Activated naive CD8-positive, alpha-beta T cell treated with anti-CD3 and anti-CD28 coated beads, Interleukin-2, amount 50 U/mL, for 16 hours (primary cell): ENCODE measurements at regions not wholly inside any gene's neighbourhood (a gene's known extent, or its start where the extent isn't known, plus 50 kb on each side); places are given as distances from the start of the nearest gene placed in this dataset.

Source experiments
- DNase-seq: peaks from one replicate; pipeline ENCODE4 v3.0.0-alpha.2; 2020; ENCODE audit warnings: low read depth, low spot score

DNA sequence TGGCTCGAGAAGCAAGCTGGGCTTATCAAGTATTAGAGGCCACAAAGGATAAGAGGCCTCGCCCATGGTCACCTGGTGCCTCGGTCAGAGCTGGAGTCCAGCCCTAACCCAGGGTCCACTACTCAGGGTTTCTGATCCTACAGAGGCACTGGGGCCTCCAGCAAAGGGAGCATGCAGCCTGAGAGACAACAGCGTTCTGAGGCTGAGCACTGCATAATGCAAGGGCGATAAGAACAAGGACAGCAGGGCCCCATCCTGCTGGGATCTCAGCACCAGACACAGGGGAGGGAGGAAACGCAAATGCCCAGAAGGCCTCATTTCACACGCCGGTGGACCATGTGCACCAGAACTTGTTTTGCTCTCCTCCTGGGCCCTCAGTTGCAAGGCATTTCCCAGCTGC is 63.0 kb downstream of the C5orf15 start:
- DNase-seq, result no peak

DNA sequence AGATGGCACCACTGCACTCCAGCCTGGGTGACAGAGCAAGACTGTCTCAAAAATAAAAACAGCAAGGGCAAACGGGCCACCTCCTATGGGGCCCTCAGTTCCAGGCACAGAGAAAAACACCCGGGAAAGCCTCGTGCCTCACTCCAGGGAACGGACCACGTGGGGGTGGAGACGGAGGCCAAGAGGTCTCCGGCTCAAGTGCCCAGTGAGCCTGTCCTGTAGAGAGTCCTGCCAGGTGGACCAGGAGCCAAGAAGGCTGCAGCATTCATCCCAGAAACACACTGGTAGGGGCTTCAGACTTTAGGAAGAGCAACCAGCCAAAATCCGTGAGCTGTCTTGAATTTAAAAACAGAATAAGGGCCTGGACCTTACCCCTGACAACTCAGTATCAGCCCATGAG is 63.8 kb downstream of the C5orf15 start:
- DNase-seq, result no peak

DNA sequence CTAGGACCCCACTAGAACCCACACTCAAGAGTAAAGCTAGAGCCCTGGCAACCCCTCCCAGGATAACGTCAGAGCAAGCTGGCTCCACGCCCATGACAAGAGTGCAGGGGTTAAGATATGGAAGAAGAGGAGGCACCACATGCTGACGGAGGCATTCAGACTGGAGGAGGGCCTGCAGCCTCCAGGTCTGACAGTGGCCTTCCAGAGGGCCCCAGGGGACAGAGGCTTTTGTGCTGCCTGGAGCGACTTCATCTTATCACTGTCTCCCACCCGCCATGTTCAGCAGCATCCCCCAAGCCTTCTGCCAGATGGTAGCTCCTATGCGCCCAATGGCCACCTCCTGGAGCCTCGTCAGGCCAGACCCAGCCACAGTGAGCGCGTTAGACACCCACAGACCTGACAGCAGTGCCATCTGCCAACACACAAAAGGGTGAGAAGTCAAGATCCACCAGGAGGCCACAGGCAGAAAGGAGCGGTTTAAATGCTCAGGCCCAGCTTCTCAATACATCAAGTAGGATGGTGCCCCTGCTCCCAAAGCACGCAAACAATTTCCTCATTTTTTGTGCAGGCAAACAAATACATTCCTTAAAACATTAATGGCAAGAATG is 65.8 kb downstream of the C5orf15 start:
- no peak for DNase-seq

DNA sequence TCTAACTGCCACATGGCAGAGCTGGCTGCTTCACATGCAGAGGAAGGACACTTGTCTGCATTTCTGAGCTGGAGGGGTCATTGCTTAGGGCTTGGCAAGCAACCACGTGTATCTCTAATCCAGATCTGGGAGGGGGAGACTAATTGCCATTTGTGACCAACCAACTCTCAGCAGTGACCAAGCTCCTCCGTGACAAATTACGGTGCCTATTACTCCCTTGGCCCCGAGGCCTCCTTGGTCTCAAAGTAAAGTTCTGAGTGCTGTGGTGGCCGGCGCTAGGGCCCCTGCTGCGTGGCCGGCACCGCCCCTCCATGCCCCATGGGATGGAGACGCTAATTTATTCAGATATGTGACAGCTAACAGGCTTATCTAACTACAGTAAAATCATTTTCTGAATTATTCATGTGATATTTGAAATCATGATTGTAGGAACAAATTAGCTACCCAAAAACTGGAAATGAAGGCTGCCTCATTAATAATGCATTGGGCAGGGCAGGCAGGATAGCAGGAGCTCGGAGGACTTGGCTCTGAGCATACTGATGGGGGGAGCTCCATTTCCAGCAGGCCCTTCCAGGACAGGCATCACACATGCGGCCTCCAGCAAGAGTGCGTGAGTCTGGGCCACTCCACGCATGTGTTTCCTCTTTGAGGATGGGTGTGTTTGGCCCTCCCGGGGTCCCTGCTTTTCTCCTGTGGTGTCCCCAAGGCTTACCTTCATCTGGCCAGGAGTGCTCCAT is 67.7 kb downstream of the C5orf15 start:
- DNase-seq, result no peak

DNA sequence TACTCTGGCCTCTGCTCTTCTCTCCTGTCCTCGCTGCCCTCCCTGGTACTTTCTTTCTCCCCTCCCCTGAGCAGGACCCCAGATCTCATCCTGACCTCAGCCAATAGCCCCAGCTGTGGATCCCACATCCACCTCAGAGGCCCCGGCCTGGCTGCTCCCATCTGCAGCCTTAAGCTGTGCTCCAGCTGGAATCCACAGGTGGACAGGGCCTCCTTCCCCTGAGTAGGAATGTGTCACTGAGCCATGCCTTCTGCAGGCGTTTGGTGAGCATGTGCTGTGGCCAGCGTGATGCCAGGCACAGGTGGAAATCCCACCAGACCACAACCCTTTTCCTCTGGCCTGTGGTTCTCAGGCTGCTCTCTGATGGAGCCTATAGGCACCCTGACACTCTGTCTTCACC is 68.9 kb downstream of the C5orf15 start:
- DNase-seq, result no peak

DNA sequence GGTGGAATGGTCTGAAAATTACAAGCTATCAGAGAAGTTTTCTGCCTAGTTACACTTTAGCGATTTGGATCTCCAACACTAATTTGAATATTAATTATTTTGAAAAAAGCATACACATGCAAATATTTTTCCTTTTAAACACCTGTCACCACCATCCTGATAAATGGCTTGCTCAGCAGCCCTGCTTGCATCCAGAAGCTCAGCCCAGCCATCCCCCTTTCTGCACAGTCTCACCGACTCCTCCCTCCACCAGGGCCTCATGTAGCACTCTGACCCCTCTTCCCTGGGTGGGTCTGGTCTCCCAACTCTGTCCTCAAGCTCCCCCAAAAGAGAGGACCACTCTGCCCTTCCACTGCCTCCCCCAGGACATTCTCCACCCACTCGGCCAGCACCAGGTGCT is 70.0 kb downstream of the C5orf15 start:
- DNase-seq, result no peak

DNA sequence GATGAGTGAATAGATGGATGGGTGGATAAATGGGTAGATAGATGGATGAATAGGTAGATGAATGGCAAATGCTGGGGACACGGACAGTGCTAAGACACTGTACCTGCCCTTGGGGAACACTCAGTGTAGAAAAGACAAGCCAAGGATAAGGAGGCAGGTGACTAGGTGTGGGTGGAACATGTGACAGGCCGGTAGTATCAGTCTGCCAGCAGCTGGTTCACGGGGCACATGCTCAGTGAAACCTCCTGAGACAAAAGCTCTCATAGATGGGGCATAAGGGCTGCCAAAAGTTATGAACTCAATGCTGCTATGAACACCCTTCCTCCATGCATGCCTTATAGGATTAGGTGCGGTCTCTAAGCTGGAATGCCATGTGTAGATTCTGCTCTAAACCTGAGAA is 71.0 kb downstream of the C5orf15 start:
- DNase-seq, result no peak

DNA sequence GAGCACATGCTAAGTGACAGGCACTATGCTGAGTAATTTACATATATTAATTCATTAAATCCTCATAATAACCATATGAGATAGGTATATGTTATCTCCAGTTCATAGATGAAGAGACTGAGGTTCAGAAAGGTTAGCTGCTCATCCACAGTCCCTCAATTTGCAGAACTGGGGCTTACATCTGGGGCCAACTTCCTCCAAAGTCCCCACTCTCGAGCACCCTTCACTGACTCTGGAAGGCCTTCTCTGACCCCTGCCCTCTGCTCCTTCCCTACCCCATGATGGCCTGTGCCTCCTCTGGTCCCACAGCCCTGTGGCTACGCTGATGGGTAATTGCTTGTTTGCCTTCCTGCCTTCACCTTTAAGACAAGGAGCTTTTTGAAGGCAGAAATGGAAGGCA is 71.6 kb downstream of the C5orf15 start:
- no peak for DNase-seq

DNA sequence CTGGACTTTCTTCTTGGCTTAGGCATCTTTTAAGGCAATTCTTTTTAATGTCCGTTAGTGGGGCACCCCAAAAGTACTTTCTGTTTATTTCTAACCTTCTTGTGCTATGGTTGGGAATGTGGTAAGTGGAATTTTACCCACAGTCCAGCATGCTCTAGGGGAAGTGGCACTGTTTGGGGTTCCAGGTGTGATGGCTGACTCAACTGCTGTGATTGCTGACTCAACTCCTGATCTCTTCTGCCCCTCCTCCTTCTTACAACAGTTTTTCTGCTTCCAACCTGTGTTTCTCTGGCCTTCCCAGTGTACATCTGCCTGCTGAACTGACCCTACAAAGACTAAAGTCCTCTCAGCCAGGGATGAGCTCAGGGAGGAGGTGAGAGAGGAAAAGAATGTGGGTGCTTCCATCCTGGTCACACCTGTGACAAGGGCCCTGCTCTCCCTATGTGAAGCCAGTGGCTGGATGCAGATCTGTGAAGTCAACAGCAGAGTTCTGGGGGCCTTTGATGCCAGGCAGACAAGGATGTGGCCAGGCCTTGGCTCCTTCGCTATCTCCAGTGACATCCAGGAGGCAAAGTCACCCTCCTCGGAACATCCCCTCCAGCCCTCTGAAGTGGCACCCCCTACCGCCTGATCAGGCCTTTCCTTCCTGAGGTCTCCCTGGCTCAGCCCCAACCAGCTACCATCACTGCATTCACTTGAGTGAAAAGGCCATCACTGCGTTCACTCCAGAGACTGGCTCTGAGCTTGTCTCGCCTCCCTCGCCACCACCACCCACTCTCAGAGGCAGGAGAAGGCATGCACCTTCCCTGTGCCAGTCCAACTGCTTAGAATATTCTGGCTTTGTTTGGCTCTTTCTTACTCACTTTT is 72.2 kb downstream of the C5orf15 start:
- DNase-seq, result no peak

DNA sequence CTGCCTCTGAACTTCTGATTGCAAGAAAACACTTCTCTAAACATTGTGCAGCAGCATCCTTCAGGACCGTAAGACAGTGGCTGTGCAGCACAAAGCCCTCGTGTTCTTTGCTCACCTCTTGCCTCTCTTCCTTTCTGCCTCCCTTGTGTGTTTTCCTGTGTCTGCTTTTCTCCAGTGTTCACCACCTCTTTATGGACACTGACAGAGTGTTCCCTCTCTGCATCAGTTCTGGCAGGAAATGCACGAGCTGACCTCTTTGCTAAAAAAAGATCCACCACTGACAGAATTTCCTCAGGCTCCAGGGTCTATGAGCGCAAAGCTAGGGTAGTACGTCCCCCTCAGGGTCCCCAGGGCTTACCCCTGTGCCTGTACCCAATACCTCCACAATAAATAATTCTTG is 74.3 kb downstream of the C5orf15 start:
- no peak for DNase-seq

DNA sequence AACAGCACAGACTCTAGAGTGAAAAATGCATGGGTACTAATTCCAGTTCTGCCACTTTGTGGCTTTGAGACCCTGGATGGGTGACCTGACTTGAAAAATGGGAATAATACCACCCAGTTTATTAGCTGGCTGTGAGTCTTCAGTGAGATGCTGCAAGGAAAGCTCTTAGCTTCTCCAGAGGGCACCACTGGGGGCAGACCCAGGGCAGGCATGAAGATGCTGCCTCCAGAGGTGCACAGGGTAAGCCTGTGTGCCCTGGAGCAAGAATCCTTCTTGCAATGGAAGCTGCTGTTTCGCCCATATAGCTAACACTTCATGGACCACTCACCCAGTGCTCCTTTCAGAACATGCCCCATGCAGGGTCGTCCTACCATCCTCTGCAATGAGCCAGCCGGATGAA is 75.7 kb downstream of the C5orf15 start:
- DNase-seq, result no peak

DNA sequence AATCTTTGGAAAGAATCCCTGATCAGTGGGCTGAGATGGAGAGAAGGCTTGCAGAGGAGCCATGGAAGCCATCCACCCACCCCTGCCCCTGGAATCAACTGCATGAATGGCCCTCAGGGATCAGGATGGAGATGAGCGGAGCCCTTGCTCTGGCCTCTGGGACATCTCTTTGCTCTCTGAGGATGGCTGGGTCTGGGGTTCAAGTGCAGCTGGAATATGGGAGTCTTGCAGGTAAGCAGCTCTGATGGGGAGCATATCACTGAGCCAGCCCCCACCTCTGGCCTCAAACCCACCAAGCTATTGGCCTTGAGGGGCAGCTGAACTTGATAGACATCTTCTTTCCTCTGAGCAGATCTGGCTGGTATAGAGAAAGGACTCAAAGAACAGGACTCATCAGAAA is 76.1 kb downstream of the C5orf15 start:
- DNase-seq, result no peak

DNA sequence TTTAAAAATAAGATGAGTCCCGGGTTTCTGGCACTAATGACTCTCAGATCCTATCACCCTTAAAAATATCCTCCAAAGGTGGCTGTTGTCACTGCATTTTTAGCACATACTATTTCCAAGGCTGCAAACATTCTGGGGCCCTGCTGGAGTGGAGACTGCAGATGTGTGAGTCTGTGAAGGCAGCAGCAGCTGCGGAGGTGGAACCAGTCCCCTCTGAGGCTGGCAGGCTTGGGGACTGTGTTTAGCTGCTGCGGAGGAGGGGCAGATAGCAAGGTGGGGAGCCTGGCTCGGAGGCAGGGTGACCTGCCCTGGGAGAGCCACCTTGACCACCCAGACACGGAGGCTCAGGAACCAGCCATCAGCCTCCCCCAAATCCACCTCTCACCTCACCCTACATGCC is 77.0 kb downstream of the C5orf15 start:
- no peak for DNase-seq

DNA sequence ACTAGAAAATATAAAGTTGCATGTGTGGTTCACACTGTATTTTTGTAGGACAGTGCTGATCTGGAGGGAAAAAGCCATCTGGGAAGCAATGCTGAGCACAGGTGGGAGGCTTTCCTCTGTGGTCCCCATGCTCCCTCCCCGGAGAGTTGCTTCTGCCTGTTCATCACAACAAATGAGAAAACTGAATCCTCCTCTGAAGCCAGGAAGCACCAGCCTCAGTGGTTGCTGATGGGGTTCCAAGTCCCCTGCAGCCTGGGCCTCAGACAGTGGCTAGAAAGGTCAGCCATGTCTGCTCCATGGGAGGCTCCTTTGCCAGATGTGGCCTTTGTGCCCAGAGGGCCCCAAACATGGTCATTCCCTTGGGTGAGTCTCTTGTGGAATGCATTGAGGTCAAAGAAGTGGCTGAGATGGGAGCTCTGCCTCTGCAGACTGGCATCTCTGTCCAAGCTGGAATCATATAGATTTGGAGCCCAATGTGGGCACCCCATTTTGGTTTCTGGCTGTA is 77.6 kb downstream of the C5orf15 start:
- DNase-seq, result no peak

DNA sequence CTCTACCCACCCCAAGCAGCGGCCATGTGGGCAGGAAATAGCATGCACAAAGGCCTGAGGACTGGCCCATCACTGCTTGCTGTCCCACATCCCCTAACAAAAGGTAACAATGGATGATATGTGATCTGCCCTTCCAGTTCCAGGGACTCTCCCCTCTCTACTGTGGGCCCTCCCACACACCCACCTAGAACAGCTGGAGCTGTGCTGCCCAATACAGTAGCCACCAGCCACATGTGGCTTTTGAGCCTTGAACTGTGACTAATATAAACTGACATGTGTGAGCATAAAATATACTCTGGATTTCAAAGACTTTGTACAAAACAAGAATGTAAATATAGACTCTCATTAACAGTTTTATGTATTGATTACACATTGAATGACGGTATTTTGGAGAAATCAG is 78.1 kb downstream of the C5orf15 start:
- DNase-seq, result no peak

DNA sequence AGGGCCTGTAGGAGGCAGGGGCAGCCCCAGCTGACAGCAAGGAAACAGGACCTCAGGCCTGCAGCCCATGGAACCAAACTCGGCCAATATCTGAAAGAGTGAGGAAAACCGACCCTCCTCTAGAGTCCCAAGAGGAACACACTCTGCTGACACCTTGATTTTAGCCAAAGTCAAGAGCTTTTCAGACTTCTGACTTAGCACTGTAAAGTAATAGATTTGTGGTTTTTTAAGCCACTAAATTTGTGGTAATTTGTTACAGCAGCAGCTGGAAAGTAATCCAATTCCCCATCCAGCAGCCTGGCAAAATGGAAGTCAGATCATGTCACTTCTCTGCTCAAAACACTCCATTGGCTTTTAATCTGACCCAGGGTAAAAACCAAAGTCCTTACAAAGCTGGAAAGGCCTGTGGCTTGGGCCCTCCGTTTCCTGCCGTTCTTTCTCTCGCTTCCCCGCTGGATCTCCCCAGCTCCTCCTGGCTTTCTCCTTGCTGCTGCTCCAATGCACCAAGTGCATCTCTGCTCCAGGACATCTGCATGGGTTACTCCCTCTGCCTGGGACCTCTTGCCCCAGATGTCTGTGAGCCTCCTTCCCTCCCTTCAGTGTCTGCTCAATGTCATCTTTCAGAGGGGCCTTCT is 79.0 kb downstream of the C5orf15 start:
- no peak for DNase-seq

DNA sequence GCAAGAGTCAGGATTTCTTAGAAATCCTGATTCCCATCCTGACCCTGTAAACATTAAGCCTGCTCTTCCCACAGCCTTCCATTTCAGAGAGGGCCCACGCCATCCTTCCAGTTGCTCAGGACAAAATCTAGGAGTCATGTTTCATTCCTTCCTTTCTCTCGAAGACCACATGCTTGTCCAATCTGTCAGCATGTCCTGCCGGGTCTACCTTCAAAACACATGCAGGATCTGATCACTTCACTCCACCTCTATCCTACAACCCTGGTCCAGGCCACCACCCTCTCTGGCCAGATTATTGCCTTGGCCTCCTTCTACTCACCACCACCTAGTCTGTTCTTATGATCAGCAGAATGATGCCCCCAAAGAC is 79.8 kb downstream of the C5orf15 start:
- no peak for DNase-seq

DNA sequence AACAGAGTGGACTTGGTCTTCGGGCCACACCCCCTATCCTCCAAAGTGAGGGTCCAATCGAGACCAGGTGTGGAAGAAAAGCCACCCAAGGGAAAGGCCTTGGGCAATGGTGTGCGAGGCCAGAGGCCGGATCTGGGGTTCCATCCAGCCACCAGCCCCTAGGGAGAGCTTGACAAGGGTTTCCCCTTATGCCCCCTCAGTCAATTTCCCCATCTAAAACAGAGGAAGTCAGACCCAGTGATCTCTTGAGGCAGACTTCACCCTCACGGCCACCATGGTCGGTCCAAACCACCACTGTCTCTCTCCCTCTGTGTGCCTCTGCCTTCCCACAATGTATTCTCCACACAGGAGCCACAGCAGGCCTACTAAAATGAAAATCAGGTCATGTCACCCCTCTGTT is 82.9 kb downstream of the C5orf15 start:
- no peak for DNase-seq

DNA sequence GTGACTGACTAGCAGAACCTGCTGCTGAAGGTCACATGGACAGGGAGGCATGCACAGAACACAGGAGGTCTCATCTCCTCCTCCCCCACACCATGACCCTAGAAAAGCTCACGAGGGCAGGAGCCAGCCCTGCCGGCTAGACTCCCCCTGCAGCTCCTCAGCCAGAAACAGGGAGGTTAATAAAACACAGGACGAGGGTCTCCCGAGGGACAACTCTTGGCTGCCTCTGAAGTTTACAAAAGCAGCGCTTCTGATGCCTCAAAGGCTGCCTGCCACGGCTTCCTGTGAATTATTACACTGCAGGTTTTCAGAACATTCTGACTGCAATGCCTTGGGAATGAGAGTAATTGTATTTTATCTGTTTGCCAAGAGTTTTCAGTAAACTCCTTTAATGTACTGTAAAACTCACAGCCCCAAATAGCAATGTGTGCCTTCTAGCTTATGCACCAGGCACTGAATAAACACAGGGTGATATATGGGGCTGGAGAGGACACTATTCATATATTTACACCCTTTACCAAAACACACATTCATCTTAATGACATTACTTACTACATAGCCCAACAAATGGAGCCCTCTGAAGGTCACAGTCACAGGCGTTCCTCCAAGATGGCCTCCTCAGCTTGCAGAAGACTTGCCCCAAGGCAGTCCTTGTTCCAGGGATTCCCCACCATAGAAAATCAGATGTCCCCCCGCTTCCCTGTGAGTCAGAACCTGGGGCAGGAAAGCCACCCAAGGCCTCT is 83.7 kb downstream of the C5orf15 start:
- no peak for DNase-seq

DNA sequence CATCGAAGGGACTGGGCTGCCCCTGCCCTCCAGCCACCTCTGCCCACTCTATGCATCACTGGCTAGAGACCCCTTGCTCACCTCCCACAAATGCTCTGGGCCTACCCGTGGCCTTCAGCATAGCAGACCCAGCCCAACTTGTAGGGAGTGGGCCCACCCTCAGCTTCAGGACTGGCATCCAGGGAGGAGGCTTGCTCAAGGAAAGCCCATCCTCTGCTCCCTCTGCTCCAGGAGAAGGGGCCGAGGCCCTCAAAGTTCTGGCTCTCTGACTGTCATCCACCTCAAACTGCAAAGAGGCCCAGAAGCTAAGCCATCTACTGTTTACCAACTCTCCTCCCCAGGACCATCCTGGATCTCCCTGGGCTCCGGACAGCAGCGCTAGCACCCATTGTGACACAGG is 84.5 kb downstream of the C5orf15 start:
- no peak for DNase-seq

DNA sequence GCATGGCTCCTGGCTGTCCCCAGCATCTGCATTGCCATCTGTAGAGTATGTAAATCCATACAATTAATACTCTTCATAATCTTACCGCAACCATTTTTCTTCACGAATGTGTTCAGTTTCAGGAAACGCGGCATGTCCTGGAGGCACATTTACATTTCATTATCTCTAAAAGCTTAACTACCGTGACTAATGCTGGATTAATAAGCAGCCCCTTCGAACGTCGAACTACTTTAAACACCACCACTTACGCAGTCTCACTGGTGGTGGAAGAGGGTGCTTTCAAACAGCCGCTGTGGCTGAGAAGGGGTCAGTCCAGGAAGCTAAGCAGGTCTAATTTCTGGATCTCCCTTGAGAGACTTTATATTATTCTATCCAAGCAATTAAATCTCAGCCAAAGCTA is 85.6 kb downstream of the C5orf15 start:
- no peak for DNase-seq

DNA sequence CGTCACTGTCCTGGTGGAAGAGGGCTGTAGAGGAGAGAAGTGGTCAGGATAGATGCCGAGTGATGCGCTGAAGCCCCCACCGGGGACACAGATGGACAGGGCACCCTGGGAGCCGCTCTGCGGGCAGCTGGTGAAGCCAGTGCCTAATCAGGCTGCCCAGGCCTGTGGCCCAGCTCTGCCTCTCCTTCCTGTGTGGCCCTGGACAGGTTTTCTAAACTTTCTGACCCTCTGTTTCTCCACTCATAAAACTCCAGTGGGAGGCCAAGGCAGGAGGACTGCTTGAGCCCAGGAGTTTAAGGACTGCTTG is 86.1 kb downstream of the C5orf15 start:
- DNase-seq, result no peak
